NOMO-1 (cell line): ENCODE measurements at regions not wholly inside any gene's neighbourhood (a gene's known extent, or its start where the extent isn't known, plus 50 kb on each side); places are given as distances from the start of the nearest gene placed in this dataset.

ENCODE experiments used
- DNase-seq, 2 experiments: peaks; one replicate each; lab custom pipeline; 2025; ENCODE audit not compliant: unreplicated experiment in 2 of 2; lab: John Stamatoyannopoulos, UW

DNA sequence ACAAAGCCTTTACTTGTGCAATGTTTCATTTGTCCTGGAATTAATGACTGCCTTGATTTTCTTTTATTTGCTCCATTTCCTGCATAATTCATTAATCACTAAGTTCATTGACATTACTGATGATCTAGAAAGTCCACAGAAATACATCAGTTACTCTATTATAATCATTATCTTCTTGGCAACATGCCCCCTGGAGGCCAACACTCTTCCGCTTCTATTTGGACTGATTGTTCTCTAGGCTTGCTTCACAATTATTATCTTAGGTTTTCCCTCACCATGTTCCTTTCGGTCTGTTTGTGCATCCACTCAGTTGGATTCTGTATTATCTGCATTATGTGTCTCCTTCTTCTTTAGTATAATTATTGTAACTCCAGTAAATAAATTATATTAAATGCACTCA lies 461.0 kb upstream of the CDH2 start:
- DNase-seq: no peak

DNA sequence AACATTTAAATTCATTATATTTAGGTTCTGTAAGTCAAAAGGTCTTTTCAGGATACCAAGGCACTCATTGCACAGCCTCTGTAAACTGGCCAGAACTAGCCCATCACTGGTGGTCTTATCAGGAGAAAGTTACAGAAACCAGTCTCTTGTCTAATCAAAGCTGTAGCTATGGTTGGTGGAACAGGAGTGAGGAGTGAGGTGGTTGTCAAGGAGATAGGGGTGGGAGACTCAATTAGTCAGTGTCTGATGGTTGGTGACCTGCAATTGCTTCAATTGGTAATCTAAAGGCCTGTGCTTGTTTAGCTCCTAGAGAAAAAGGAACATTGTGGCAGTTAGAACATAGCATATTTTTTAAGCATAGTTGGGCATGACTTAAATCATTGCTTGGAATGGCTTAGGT lies 458.6 kb upstream of the CDH2 start:
- DNase-seq: no peak

GRCh38 chr18:28626756-28627155 lies 449.8 kb upstream of the CDH2 start:
- no peak for DNase-seq

- no peak for DNase-seq
Observed at GRCh38 chr18:28607991-28608390, 431.1 kb upstream of the CDH2 start.

DNA sequence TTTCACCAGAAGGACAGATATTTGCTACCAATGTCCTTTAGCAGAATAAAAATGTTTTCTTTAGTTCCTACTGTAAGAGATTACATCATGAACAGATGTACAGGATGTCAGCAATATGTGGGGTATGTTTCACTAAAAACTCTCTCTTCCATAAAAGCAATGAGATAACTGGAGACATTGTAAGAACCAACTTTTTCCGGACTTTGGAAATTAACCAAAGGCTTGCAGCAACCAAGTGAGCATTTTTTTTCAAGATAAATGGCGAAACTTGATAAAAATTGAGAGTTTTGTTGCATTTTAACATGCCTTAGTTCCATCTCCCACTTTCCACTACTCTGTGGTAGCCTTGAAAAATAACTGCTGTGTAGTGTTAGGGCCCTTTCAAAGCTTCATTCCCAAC lies 429.8 kb upstream of the CDH2 start:
- DNase-seq: no peak

- DNase-seq: no peak
Observed at GRCh38 chr18:28602391-28602790, 425.5 kb upstream of the CDH2 start.

DNA sequence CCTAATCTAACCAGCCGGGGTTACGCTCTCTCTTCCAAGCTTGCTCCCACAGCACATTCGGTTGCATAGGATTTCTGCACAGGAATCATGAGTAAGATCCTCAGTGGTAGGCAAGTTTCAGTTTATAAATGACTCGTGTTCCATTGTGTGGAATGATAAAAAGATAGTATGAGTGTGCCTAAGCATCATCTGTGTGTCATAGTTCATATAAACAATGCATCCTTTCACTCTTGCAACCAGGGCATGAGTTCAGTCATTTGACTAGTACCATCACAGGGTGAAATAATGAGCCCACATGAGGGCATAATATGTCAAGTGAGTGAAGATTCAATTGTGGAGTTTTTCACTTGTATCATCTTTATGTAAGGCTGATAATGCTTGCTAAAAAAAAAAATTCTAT lies 417.1 kb upstream of the CDH2 start:
- no peak for DNase-seq

GRCh38 chr18:28588884-28589549 lies 412.1 kb upstream of the CDH2 start:
- DNase-seq: no peak

DNA sequence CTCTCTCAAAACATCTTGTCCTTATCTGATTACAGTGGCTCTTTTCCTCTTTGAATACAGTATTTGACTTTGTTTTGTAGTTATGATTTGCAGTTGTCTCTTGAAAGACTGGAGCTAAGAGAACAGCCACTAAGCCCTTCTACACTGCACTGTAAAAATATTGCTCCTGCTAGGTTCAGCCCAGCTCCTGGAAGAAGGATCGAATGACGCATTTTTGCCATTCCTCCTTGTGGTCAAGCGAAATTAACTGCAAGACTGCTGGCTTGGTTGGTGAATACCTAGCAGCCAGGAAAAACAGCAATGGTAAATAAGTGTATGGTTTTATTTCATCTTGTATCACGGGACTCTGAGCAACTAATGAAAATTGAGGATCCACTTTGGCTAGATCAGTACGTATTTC lies 407.8 kb upstream of the CDH2 start:
- DNase-seq: no peak

- no peak for DNase-seq
Observed at GRCh38 chr18:28582724-28583123, 405.8 kb upstream of the CDH2 start.

DNA sequence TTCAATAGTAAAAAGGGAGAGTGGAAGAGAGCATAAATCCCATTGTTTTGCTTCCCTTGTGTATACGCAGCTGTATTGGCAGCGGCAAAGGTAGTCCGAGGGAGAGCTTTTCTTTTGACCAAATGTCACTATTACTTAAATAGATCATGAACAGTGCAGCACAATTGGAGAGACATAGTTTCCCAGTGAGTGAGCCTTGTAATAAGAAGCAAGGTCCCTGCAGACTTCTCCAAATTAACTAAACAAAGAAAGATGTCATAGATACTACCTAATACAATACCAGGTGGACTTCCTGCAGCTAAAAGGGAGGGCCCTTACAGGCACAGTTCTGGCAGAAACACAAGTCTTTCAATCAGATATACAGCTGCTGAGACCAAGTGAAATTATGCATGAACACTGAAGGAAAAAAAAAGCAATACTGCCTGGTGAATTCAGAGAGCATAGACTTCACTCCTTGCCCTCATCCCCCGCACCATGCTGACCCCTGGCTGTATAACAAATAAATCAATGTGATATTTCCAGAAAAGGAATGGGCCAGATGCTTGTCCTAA lies 404.7 kb upstream of the CDH2 start:
- DNase-seq: no peak

DNA sequence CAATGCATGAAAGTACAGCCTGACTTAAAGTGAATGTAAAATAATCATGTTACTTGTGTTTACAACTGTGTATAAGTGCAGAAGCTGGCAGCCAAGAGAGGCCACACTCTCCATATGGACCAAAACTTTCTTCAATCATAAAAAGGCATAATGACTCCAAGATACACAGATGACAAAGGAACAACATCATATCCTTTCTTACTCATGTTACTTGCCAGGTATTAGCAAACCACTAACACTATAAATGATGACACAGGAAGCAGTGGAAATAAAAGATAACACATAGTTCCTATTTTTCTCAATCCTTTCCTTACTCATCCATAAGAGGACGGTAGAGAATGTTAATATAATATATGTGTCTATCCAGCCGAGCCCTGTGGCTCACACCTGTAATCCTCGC lies 400.0 kb upstream of the CDH2 start:
- DNase-seq: no peak

DNA sequence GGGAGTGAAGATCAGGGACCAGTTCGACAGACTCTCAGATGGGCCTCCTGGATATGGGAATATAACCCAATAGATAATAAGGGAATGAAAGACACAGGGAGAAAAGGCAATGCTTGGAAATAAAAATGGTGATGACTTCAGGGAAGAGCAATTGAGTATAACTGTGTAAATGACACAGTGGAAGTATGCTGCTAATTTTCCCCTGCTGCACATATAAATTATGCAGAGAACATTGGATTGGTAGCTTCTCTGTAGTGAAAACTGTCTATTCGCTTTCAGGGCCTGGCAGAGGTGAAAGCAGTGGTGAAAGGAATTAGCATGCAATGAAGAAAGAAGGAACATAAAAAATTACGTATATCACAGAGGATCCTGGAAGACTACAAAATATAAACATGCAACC lies 398.2 kb upstream of the CDH2 start:
- DNase-seq: no peak

DNA sequence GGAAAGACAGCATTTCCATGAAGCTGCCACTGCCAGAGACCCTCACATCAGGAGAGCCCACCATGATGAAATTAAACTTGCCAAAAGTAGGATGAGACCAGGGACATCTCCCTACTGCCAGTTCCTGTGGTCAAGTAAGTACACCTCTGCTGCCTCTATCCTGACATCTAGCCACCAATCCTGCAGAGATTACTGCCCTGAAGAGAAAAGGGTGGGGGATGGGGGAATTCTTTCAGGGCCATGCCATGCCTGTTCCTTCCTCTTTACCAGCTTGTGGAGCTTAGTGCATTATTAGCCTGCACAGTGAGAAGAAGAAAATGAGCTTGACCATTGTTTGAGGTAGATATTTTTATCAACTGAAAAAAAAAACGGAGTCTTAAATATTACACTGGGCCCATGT lies 397.2 kb upstream of the CDH2 start:
- DNase-seq: no peak

- no peak for DNase-seq
Observed at GRCh38 chr18:28571929-28572328, 395.0 kb upstream of the CDH2 start.

- no peak for DNase-seq
Observed at GRCh38 chr18:28560331-28560730, 383.4 kb upstream of the CDH2 start.

DNA sequence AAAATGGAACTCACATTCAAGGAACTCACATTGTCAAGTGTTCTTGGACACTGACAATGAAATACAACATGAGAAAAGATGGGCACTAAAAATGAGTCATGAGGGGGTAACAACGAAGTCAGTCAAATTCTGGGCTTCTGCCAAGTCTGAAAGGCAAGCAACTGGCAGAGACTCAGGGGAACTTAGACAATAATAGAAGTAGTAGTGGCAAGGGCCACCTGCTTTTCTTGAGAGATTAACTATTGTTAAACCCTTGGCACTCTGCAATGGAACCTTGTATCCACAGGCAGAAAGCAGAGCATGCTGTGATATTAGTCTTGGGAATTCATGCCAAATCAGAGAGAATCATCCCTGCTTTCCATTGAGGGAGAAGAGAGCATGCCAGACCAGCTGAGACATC lies 382.6 kb upstream of the CDH2 start:
- no peak for DNase-seq

DNA sequence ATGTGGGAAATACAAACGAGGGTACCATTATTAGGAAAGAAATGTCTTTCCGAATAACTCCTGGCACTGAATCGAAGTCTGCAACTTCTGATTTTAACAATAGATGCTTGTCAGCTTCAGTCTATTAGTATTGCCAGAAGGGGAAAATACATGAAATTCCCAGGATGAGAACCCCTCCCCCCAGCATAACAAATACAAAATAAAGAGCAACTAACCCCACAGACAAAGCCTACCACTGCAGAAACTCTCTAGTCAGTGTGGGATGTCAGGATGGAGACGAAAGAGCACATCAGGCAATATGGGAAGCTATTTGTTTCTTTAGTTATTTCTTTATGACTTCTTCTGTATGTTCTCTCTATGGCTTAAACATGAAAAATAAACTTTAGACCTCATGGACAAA lies 365.0 kb upstream of the CDH2 start:
- no peak for DNase-seq

- no peak for DNase-seq
Observed at GRCh38 chr18:28541276-28541930, 364.5 kb upstream of the CDH2 start.

DNA sequence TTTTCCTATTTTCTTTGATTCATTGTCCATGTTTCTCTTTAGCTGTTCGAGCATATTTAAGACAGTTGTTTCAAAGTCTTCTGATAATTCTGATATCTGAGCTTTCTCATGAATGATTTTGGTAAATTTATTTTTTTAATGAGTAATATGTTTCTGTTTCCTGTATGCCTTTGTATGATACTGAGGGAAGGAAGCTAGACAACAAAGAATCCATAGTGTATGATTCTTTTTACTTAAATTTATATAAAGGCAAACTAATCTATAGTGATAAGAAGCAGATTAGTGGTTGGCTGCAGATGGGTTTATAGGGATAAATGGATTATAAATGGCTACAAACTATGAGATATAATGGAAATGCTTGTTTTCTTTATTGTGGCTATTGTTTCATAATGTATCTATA lies 352.7 kb upstream of the CDH2 start:
- no peak for DNase-seq

- DNase-seq: no peak
Observed at GRCh38 chr18:28526196-28526595, 349.3 kb upstream of the CDH2 start.

GRCh38 chr18:28523758-28524475 lies 347.0 kb upstream of the CDH2 start:
- DNase-seq: no peak
